Stimulated activated CD4-positive, alpha-beta T cell treated with anti-CD3 and anti-CD28 coated beads, Interleukin-12 subunit alpha, Interleukin-12 subunit beta, amount 100 ng/mL, for 48 hours (primary cell): ENCODE measurements at regions not wholly inside any gene's neighbourhood (a gene's known extent, or its start where the extent isn't known, plus 50 kb on each side); places are given as distances from the start of the nearest gene placed in this dataset.
"Not testable (repeated sequence)": the region's sequence is repeated elsewhere in the genome, so short reads cannot be mapped to it uniquely, and the experiment has no call there.

Experiments used
- DNase-seq, 3 donors: peaks; one replicate each; pipeline ENCODE4 v3.0.0-alpha.2; 2020; ENCODE audit warnings: low read depth in 2 of 3, low spot score in 1 of 3

GRCh38 chrX:22758807-22759481, 240.8 kb upstream of the DDX53 start:
- no peak for DNase-seq

GRCh38 chrX:22760513-22761057, 239.2 kb upstream of the DDX53 start:
- no peak for DNase-seq

GRCh38 chrX:22788221-22788620, 211.5 kb upstream of the DDX53 start:
- no peak for DNase-seq

- DNase-seq: no peak
Measured at GRCh38 chrX:22795671-22796070, 204.1 kb upstream of the DDX53 start.

- DNase-seq: no peak
Measured at GRCh38 chrX:22800360-22800759, 199.4 kb upstream of the DDX53 start.

GRCh38 chrX:22800806-22801205, 199.0 kb upstream of the DDX53 start:
- no peak for DNase-seq

GRCh38 chrX:22803353-22803752, 196.4 kb upstream of the DDX53 start:
- DNase-seq: no peak

GRCh38 chrX:22810876-22811275, 188.9 kb upstream of the DDX53 start:
- no peak for DNase-seq

- DNase-seq: no peak
Measured at GRCh38 chrX:22818061-22818460, 181.7 kb upstream of the DDX53 start.

GRCh38 chrX:22855693-22856092, 144.1 kb upstream of the DDX53 start:
- no peak for DNase-seq

GRCh38 chrX:22859642-22860041, 140.1 kb upstream of the DDX53 start:
- DNase-seq: no peak

GRCh38 chrX:22866801-22867200, 133.0 kb upstream of the DDX53 start:
- DNase-seq: not testable (repeated sequence)

- DNase-seq: no peak
Measured at GRCh38 chrX:22882543-22882942, 117.2 kb upstream of the DDX53 start.

- no peak for DNase-seq
Measured at GRCh38 chrX:22889819-22890218, 109.9 kb upstream of the DDX53 start.

- no peak for DNase-seq
Measured at GRCh38 chrX:22912616-22913015, 87.1 kb upstream of the DDX53 start.

- no peak for DNase-seq
Measured at GRCh38 chrX:22922961-22923360, 76.8 kb upstream of the DDX53 start.

- no peak for DNase-seq
Measured at GRCh38 chrX:22934640-22935039, 65.1 kb upstream of the DDX53 start.

- DNase-seq: no peak
Measured at GRCh38 chrX:22944945-22945344, 54.8 kb upstream of the DDX53 start.
